Endometrium (tissue), 2 donors: ENCODE measurements at regions not wholly inside any gene's neighbourhood (a gene's known extent, or its start where the extent isn't known, plus 50 kb on each side); places are given as distances from the start of the nearest gene placed in this dataset.
"Not testable (repeated sequence)": the region's sequence is repeated elsewhere in the genome, so short reads cannot be mapped to it uniquely, and the experiment has no call there.

Experiments used
- FAIRE-seq: peaks from 2 replicates; lab custom pipeline; 2012; peaks lifted over from hg19 to GRCh38; lab: Jason Lieb, UNC
- donor health status: control.
- donor health status: control.

DNA sequence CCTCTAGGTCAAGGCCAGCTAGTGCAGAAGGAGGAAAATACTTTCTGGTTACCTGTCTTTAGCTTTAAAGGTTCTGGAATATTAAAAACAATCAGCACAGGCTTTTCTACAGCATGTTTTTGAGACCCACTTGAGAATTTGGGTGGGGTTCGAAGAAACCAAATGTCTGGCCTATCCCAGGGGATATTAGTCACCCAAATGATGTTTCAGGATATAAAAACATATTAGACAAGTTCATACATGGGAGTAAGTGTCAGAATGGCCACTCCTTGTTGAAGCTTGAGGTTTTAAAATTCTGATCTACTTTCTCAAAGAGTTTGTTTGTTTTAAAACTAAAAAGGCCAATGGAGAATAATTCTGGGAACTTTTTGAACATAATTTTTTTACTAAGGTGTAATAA lies 158.6 kb upstream of the DLX2 start:
- FAIRE-seq, result no peak

DNA sequence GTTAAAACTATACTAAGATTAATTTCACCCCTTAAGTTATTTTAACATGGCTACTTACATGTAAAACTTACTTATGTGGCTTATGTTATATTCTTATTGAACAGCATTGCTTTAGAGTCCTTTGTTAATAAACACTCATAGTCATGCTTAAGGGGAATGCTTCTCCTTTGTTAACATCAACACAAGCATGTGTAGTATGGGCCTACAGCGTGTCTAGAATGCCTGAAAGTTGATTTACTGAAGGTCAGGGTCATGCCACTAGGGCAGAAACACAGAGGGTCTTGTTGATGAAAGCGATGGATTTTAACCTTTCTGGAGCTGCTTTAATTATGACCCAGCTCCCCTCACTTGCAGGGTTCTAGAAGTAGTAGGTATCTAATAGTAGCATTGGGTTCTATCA lies 159.8 kb upstream of the DLX2 start:
- no peak for FAIRE-seq

DNA sequence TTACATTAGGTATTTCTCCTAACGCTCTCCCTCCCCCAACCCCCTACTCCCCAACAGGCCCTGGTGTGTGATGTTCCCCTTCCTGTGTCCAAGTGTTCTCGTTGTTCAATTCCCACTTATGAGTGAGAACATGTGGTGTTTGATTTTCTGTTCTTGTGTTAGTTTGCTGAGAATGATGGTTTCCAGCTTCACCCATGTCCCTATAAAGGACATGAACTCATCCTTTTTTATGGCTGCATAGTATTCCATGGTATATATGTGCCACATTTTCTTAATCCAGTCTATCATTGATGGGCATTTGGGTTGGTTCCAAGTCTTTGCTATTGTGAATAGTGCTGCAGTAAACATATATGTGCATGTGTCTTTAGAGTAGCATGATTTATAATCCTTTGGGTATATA lies 162.1 kb upstream of the DLX2 start:
- FAIRE-seq, result not testable (repeated sequence)

DNA sequence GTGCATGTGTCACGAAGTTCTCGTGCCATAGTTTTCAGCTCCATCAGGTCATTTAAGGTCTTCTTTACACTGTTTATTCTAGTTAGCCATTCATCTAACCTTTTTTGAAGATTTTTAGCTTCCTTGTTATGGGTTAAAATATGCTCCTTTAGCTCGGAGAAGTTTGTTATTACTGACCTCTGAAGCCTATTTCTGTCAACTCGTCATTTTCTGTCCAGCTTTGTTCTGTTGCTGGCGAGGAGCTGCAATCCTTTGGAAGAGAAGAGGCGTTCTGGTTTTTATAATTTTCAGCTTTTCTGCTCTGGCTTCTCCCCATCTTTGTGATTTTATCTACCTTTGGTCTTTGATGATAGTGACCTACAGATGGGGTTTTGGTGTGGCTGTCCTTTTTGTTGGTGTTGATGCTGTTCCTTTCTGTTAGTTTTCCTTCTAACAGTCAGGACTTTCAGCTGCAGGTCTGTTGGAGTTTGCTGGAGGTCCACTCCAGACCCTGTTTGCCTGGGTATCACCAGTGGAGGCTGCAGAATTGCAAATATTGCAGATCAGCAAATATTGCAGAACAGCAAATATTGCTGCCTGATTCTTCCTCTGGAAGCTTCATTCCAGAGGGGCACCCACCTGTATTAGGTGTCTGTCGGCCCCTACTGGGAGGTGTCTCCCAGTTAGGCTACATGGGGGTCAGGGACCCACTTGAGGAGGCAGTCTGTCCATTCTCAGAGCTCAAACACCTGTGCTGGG lies 157.7 kb upstream of the ITGA6 start:
- FAIRE-seq, result not testable (repeated sequence)

DNA sequence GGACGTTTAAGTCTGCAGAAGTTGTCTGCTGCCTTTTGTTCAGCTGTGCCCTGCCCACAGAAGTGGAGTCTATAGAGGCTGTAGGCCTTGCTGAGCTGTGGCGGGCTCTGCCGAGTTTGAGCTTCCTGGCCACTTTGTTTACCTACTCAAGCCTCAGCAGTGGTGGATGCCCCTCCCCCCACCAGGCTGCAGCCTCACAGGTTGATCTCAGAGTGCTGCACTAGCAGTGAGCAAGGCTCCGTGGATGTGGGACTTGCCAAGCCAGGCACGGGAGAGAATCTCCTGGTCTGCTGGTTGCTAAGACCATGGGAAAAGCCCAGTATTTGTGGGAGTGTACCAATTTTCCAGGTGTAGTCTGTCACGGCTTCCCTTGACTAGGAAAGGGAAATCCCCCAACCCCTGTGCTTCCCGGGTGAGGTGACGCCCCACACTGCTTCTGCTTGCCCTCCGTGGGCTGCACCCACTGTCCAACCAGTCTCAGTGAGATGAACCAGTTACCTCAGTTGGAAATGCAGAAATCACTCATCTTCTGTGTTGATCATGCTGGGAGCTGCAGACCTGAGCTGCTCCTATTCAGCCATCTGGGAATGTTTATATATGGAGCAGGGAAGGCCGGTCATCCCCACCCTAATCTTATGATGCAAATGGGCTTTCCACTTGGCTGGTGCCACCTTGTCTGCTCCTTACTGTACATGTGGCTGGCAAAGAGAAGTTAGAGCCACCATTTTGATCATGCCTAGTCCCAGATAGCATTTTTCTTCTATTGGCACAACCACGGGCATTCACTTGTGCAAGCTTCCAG lies 156.9 kb upstream of the ITGA6 start:
- no peak for FAIRE-seq

DNA sequence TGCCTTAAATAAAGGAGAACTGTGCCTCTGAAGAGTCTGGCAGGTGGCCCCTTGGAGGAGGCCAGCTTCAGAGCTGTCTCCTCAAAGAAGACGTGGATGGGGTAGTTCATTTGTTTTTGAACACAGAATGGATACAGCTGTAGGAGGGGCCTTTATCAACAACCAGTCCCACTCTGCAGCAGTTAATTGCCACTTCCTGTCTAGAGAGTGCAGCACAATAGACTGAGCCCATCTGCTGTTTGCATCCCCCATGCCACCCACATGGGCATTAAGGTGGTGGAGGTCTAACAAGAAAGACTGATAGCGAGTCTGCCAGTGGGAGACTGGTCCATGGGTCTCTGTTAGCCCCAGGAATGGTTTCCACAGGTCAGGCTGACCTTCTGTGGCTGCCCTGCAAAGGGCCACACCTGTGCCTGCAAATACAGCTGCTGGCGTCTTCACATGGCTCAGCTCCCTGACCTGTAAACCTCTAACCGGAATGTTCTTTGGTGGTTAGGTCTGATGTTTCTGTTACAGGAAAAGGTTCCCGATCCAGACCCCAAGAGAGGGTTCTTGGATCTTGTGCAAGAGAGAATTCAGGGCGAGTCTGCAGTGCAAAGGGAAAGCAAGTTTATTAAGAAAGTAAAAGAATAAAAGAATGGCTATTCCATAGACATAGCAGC lies 153.3 kb upstream of the ITGA6 start:
- FAIRE-seq, result no peak

DNA sequence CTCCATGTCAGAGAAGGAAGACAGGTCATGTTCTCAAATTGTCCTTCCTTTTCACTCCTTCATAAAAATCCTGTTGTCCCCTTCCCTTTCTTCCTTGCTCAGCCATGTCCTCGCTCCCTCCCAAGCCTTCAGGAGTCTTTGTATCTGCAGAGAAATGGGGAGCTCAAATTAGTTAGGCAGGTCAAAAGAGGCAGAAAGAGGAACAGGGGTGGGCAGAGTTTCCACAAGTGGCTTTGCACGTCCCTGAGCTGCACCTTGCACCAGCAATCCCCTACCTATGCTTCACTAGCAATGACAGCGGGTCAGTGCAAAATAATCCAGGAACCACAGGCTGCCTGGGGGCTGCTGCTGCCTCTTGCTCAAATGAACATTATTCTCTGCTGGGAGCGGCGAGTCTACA lies 152.1 kb upstream of the ITGA6 start:
- FAIRE-seq, result no peak

DNA sequence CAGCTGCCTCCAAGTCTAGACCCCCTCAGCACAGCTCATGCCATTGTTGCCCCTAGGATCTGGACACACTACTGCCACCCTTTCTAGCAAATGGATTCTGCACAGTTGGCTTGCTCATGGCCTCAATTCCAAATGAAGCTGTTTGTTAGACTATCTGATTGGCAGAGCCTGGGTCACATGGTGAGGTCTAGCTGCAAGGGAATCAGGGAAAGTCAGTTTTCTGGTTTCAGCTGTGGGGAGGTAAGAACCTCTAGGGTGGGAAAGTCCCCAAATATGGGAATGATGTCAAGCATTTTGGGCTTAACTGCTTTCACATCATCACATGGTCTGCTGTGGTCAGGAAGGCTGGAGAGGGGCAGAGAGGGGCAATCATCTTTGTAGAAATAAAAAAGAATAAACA lies 150.4 kb upstream of the ITGA6 start:
- FAIRE-seq, result no peak

DNA sequence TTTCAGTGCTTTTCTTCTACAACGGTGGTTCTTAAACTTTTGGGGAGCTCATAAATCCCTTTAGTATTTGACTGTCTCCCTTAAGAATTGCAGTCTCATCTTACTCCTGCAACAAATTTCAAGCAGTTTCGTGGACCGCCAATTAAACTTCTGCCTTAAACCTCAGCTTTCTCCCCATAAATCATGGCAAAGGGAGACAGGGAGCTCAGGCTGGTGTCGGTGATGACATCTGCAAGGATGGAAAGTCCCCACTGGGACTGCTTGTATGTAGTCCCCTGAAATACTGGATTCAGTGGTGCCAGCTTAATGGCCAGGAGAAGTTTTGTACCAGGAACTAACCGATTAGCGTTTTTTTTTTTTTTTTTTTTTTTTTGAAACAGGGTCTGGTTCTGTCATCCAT lies 148.7 kb upstream of the ITGA6 start:
- no peak for FAIRE-seq

DNA sequence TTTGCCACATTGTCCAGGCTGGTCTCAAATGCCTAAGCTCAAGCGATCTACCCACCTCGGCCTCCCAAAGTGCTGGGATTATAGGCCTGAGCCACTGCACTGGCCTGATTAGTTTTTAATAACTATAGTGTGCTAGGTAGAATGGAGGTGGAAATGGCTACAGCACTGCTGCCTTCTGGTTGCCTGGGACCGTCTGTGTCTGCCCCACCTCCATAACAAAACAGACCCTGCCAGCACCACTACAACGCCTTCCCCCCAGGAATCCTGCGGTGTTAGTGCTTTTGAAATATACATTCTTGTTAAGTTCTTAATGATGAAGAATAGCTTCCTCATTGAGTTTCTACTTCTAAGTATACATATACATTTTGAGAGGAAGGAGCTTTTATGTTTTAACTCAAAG lies 148.2 kb upstream of the ITGA6 start:
- no peak for FAIRE-seq

DNA sequence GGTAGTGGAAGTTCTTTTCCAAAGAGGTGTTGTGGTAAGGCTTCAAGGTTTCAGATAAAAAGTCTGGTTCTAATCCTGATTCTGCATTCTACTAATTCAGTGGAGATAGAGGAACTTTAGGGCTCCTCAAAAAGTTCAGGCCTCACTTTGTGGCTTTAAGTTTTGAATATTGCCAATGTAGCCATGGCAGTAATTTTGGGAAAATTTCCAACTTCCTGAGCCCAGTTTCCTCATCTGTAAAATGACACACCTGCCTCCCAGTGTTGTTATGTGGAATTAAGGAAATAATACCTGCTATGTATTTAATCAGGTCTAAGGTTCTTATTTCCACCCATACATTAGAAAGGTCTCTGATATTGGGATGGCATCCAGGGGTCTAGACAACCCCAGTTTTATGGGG lies 147.6 kb upstream of the ITGA6 start:
- FAIRE-seq, result no peak

DNA sequence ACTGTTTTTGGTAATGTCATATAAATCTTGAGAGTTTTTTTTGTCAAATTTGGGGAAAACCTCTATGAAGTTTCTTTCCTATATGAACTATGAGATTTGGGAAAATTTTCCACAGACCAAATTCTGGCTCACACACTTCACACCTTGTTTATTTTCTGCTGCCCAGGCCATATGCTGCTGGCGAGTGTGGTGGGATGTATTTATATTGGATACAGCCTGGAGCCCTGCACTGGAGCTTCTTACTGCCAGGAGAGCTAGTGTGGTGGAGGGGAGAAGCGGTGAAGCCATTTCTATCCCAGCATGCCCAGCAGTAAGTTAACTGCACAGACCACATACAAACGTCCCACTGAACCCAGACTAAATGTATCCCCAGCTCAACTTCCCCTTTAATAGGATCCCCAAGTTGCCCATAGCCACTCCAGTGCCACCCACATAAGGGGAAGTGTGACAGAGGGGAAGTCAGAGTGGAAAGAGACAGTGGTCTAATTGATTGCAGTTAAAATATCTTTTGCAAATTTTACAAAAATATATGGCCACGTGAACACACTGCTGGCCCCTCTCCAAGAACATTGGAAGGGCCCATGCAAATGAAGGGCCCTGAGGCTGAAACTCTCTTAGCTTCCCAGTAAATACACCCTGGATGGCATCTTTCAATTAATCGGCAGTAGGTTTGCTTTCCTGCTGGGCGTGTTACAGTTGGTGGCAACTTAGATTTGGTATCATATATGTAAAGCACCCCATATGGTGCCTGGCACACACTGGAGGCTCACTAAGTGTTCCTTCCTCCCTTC lies 146.6 kb upstream of the ITGA6 start:
- no peak for FAIRE-seq

DNA sequence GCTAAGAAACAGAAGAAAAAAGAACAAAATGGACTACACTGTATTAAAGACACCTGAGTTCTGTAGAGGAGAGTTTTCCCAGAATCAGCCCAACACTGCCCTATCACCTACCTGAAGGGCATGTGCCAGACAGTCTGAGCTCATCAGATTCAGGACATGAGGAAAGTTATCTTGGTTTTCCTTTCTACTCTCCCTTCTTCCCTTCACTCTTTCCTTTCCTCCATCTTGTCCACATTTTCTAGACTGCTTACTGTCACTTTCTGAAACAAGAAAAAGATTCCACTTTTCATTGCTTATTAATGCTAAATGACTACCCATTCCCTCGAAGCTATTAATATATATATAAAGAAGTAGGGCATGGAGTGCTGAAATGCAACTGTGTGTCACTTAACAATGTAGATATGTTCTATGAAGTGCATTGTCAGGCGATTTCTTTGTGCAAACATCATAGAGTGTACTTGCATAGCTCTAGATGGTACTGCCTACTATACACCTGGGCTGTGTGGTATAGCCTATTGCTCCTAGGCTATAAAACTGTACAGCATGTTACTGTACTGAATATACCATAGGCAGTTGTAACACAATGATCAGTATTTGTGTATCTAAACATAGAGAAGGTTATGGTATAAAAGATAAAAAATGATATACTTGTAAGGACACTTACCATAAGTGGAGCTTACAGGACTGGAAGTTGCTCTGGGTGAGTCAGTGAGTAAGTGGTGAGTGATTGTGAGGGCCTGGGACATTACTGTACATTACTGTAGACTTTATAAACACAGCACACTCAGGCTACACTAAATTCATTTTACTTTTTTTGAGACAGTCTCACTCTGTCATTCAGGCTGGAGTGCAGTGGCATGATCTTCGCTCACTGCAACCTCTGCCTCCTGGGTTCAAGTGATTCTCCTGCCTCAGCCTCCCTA lies 145.5 kb upstream of the ITGA6 start:
- no peak for FAIRE-seq

DNA sequence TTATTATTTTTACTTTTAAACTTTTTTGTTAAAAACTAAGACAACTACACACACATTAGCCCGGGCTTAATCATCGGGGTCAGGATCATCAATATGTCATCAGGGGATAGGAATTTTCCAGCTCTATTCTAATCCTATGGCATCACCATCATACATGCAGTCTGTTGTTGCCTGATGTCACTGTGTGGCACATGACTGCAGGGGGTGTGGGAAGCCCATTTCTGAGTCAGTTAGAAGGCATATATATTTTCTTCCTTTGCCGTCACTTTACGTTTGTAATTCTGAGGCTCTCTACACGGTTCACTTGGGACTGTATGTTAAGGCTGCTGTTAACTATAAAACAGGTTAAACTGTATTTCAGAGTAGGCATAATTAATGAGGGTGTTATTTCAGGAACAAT lies 144.4 kb upstream of the ITGA6 start:
- FAIRE-seq, result no peak

DNA sequence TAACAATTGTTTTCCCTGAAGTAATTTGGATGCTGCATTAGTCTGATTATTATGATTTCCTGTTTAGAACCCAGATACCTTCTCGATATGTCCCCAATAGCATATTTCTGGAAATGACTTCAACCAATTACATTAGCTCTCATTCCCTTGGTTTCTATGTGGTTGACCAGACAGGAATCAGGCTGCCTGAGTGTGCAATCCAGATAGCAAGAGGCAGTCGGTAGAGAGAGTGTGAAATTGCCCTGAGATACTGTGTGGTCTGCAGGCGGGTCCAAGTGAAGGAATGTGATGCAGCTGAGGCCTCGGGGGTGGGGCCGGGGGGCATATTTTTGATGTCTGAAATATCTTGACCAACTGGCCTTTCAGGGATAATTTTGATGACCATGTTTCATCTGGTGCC lies 143.9 kb upstream of the ITGA6 start:
- no peak for FAIRE-seq

DNA sequence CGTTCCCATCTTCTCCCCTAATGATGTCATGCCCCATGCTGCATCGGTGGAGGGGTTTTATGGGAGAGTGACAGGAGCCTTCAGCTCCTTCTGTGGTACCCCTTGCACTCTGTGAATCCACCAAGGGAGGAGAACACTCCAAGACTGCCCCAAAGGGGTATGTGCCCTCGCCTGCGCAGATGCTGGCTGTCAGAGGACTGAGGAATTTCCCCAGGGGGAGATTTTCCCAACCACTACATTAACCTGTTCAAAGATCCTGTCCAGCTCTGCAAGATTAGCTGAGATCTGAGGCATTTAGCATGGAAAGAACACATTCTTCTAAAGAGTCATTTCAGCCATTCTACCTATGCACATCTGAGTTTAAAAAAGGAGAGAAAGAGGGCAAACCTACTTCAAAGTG lies 143.2 kb upstream of the ITGA6 start:
- FAIRE-seq, result no peak

DNA sequence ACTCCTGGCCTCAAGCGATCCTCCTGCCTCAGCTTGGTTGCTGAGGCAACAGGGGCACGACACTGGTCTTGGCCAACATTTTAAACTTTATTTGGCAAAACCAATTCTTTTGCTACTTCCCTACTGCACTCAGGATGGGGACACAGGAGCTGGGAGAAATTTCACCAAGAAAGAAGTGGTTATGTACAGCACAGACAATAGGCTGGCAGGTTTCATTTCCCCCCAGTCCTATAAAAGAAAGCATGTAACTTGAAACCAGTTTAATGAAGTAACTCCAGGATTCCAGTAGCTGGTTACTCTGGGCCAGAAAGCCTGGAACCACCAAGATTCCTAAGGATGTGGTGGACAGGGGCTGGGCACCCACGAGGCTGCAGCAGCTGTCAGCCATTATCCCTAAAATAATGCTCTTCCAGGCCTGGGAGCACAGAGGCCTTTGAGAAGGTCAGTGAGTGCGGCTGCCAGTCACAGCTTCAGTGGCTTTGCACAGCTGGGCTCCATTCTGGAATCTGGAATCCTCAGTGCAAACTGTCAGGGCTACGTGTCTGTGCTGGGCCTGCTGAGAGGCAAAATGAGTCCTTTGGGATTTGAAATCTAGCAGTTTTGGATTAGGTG lies 142.3 kb upstream of the ITGA6 start:
- no peak for FAIRE-seq

DNA sequence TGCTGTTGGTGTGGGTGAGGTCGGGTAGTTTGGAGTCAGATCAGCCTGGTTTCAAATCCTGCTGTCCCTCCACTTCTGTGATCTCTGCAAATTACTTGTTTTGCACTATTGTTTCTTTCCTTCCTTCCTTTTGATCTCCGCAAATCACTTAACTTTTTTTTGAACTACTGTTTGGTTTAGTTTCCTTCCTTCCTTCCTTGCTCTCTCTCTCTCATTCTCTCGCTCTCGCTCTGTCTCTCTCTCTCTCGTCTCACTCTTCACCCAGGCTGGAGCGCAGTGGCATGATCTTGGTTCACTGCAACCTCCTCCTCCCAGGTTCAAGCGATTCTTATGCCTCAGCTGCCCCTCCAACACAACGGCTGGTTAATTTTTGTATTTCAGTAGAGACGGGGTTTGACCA lies 141.6 kb upstream of the ITGA6 start:
- FAIRE-seq, result no peak

DNA sequence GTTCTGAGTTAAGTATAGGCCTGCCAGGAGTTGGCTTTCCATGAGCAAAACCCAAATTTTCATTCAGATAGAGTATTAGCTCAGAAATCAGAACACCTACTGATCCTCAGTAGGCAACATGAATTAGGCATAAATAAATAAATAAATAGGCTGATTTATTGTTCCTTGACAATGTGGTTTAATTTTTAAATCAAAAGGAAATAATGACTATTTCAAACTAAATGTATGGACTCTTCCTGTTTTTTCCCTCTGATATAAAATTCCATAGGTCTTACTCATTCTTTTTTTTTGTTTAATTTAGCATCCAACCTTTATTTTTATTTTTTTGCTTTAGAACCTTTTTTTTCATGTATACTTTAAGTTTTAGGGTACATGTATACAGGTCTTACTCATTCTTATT lies 140.2 kb upstream of the ITGA6 start:
- no peak for FAIRE-seq

DNA sequence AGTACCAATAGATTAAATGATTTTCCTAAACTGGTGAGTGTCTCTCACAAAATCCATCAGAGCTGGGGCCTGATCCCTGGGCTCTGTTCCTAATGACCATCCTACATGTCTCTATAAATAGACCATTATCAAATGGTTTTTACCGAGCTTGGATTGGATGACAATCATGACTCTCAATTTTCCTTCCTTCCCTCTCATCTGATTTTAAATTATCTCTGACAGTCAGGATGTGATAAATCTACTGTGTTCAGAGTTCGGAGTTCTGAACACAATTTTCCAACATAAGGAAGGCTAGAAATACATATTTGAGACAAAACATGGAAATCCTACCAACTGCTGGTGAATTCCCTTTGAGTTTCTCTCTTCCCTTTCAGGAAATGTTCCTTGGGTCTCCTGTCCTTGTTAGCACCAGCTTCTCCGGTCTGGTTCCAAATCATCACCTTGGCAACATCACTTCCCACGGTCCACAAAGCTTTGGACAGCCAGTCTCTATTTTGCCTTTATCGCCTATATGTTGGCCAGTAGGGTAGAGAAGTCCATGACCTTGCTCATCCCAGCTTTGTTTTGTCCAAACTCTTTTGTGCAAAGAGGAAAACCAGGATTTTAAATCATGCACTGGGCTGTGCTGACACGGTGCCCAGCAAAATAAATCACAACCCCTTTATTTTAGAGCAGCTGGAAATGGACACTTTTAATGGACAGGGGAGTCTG lies 139.6 kb upstream of the ITGA6 start:
- no peak for FAIRE-seq
